ENCODE measurements at regions not wholly inside any gene's neighbourhood (a gene's known extent, or its start where the extent isn't known, plus 50 kb on each side); places are given as distances from the start of the nearest gene placed in this dataset.
"Not testable (repeated sequence)": the region's sequence is repeated elsewhere in the genome, so short reads cannot be mapped to it uniquely, and the experiment has no call there.

DNA sequence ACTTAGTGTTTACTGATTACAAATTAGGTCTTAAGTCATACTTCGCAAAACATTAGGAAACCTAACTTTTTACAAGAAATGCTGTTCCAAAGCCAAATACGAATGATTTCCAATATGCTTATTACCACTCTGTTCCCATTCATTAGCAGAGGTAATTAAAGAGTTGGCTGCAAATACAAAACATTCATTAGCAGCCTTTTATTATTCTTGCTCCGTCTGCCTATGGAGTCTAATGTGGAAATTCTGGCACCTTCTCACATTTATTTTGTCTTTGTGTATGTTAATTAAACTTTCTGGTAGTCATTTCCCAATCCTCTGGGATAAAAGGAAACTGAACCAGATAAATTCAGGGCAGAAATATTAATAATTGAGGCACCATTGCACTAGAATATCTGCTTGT is 689.0 kb downstream of the PLOD2 start:
- no peaks in the 10 kb centered on the region for H3K79me2 ChIP-seq (ENCODE audit: insufficient read depth, low read length)
- Mint-ChIP-seq H3K27me3 (ENCODE audit: low read depth, unreplicated experiment) (no peaks in the 10 kb centered on the region), H3K27ac (ENCODE audit: unreplicated experiment) (no peak overlapping the region), H3K36me3 (ENCODE audit: low read depth, unreplicated experiment) (no peaks in the 10 kb centered on the region), H3K9me3 (ENCODE audit: unreplicated experiment) (no peaks in the 10 kb centered on the region), H3K4me1 (ENCODE audit: low read depth, unreplicated experiment) (no peaks in the 10 kb centered on the region), H3K4me3 (ENCODE audit: unreplicated experiment) (no peak overlapping the region)
- no peak overlapping the region for H3K9ac ChIP-seq (ENCODE audit: low read length)
- H3K4me3 ChIP-seq (ENCODE audit: insufficient read depth, low read depth, low read length): no peak overlapping the region
- DNase-seq (ENCODE audit: low read depth): no peak
- no peaks in the 10 kb centered on the region for H3K4me1 ChIP-seq (ENCODE audit: insufficient read depth, low read length)
- TF ChIP-seq EZH2 (IDR thresholded peaks at IDR 0.05; ENCODE audit: insufficient read depth, low read length) (no peak), CTCF (IDR thresholded peaks at IDR 0.05; ENCODE audit: insufficient read depth, low read depth, low read length) (no peak)
- H3K27ac ChIP-seq (ENCODE audit: low read depth, low read length): no peak overlapping the region
- no peak for FAIRE-seq
- H3K36me3 ChIP-seq (ENCODE audit: insufficient read depth, low read length): no peaks in the 10 kb centered on the region
- H3K9me3 ChIP-seq (ENCODE audit: insufficient read depth, low read depth, low read length): no peaks in the 10 kb centered on the region
- H4K20me1 ChIP-seq (ENCODE audit: insufficient read depth, low read length): no peaks in the 10 kb centered on the region
- no peak overlapping the region for H2AFZ ChIP-seq (ENCODE audit: low read depth, low read length)
- no peaks in the 10 kb centered on the region for H3K27me3 ChIP-seq (ENCODE audit: insufficient read depth, low read length)
- no peak overlapping the region for H3K4me2 ChIP-seq (ENCODE audit: low read length)

DNA sequence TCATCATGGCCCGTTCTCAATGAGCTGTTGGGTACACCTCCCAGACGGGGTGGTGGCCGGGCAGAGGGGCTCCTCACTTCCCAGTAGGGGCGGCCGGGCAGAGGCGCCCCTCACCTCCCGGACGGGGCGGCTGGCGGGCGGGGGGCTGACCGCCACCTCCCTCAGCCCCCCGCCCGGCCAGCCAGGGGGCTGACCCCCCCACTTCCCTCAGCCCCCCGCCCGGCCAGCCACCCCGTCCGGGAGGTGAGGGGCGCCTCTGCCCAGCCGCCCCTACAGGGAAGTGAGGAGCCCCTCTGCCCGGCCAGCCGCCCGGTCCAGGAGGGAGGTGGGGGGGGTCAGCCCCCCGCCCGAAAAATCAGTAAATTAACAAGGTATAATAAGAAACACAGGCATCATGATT is 678.2 kb downstream of the PLOD2 start:
- H3K27me3 Mint-ChIP-seq (ENCODE audit: low read depth, unreplicated experiment); H3K79me2 ChIP-seq (ENCODE audit: insufficient read depth, low read length); H4K20me1 ChIP-seq (ENCODE audit: insufficient read depth, low read length); H3K36me3 Mint-ChIP-seq (ENCODE audit: low read depth, unreplicated experiment); H3K9me3 ChIP-seq (ENCODE audit: insufficient read depth, low read depth, low read length); H3K27me3 ChIP-seq (ENCODE audit: insufficient read depth, low read length); H3K27ac Mint-ChIP-seq (ENCODE audit: unreplicated experiment); H3K27ac ChIP-seq (ENCODE audit: low read depth, low read length); H3K4me1 Mint-ChIP-seq (ENCODE audit: low read depth, unreplicated experiment); H3K4me1 ChIP-seq (ENCODE audit: insufficient read depth, low read length); DNase-seq (ENCODE audit: low read depth); H2AFZ ChIP-seq (ENCODE audit: low read depth, low read length); H3K4me3 ChIP-seq (ENCODE audit: insufficient read depth, low read depth, low read length); H3K9me3 Mint-ChIP-seq (ENCODE audit: unreplicated experiment); H3K9ac ChIP-seq (ENCODE audit: low read length); H3K36me3 ChIP-seq (ENCODE audit: insufficient read depth, low read length); H3K4me2 ChIP-seq (ENCODE audit: low read length); FAIRE-seq; H3K4me3 Mint-ChIP-seq (ENCODE audit: unreplicated experiment): not testable (repeated sequence)

GRCh38 chr3:145483992-145484391 is 677.0 kb downstream of the PLOD2 start:
- no peak overlapping the region for H2AFZ ChIP-seq (ENCODE audit: low read depth, low read length)
- no peak overlapping the region for H3K4me3 ChIP-seq (ENCODE audit: insufficient read depth, low read depth, low read length)
- no peak overlapping the region for H3K27ac Mint-ChIP-seq (ENCODE audit: unreplicated experiment)
- H3K4me2 ChIP-seq (ENCODE audit: low read length): no peak overlapping the region
- H3K4me1 ChIP-seq (ENCODE audit: insufficient read depth, low read length): no peaks in the 10 kb centered on the region
- H3K27me3 Mint-ChIP-seq (ENCODE audit: low read depth, unreplicated experiment): no peaks in the 10 kb centered on the region
- H3K9ac ChIP-seq (ENCODE audit: low read length): no peak overlapping the region
- no peak overlapping the region for H3K27ac ChIP-seq (ENCODE audit: low read depth, low read length)
- no peaks in the 10 kb centered on the region for H3K4me1 Mint-ChIP-seq (ENCODE audit: low read depth, unreplicated experiment)
- no peak for TF ChIP-seq EZH2 (IDR thresholded peaks at IDR 0.05; ENCODE audit: insufficient read depth, low read length)
- TF ChIP-seq CTCF (IDR thresholded peaks at IDR 0.05; ENCODE audit: insufficient read depth, low read depth, low read length): no peak
- DNase-seq (ENCODE audit: low read depth) (no peak), FAIRE-seq (no peak)
- no peaks in the 10 kb centered on the region for H4K20me1 ChIP-seq (ENCODE audit: insufficient read depth, low read length)
- H3K36me3 Mint-ChIP-seq (ENCODE audit: low read depth, unreplicated experiment): no peaks in the 10 kb centered on the region
- no peaks in the 10 kb centered on the region for H3K27me3 ChIP-seq (ENCODE audit: insufficient read depth, low read length)
- peaks cover 3% of the 10 kb centered on the region for H3K9me3 Mint-ChIP-seq (ENCODE audit: unreplicated experiment)
- H3K9me3 ChIP-seq (ENCODE audit: insufficient read depth, low read depth, low read length): no peaks in the 10 kb centered on the region
- no peaks in the 10 kb centered on the region for H3K79me2 ChIP-seq (ENCODE audit: insufficient read depth, low read length)
- H3K36me3 ChIP-seq (ENCODE audit: insufficient read depth, low read length): no peaks in the 10 kb centered on the region
- H3K4me3 Mint-ChIP-seq (ENCODE audit: unreplicated experiment): no peak overlapping the region

Data from astrocyte (in vitro differentiated cells and primary cell).